SK-N-MC (cell line): ENCODE measurements at regions not wholly inside any gene's neighbourhood (a gene's known extent, or its start where the extent isn't known, plus 50 kb on each side); places are given as distances from the start of the nearest gene placed in this dataset.

Experiments
- DNase-seq: peaks from one replicate; pipeline ENCODE4 v3.0.0-alpha.2; 2011; ENCODE audit warnings: low read depth, low spot score
- H3K27ac ChIP-seq: fragments of 200-600 bp; sonication (generic); 2 replicates; pipeline ENCODE4 v1.5.1; 2016; ENCODE audit warnings: mixed run types
- H3K36me3 ChIP-seq: fragments of 200-600 bp; sonication (generic); 2 replicates; pipeline ENCODE4 v1.6.1; 2017; ENCODE audit warnings: antibody characterized with exemption, low read length, mixed read lengths; ENCODE audit not compliant: insufficient read depth
- H3K4me3 ChIP-seq: fragments of 200-600 bp; sonication (generic); 2 replicates; pipeline ENCODE4 v1.5.1; 2016
- H3K9ac ChIP-seq: fragments of 200-600 bp; sonication (generic); 2 replicates; pipeline ENCODE4 v1.8.0; 2017; ENCODE audit warnings: mixed run types, mixed read lengths; ENCODE audit not compliant: insufficient read length
- H3K9me3 ChIP-seq: fragments of 200-600 bp; sonication (generic); 2 replicates; pipeline ENCODE4 v1.6.1; 2017; ENCODE audit warnings: low read depth, mild to moderate bottlenecking, antibody characterized with exemption, low read length, moderate library complexity, mixed read lengths
- EZH2 ChIP-seq: fragments of 200-600 bp; sonication (generic); IDR thresholded peaks from one replicate; pipeline ENCODE4 v1.6.1; 2017; ENCODE audit warnings: antibody characterized with exemption
- FOXP2 ChIP-seq: optimal IDR thresholded peaks from 2 replicates; pipeline ENCODE3; 2011; ENCODE audit warnings: mild to moderate bottlenecking, moderate library complexity; ENCODE audit not compliant: insufficient read depth; ENCODE audit errors: extremely low read length, control extremely low read depth
- POLR2AphosphoS5 ChIP-seq: IDR thresholded peaks from 2 replicates; pipeline ENCODE4 v1.6.1; 2012; ENCODE audit warnings: mild to moderate bottlenecking, low read depth, low read length, borderline replicate concordance

GRCh38 chr9:99602854-99603253 lies 218.8 kb upstream of the NR4A3 start:
- TF ChIP-seq EZH2: no peak
- no peak for TF ChIP-seq POLR2AphosphoS5
- TF ChIP-seq FOXP2: no peak
- no peak overlapping the region for H3K4me3 ChIP-seq
- no peaks in the 10 kb centered on the region for H3K9me3 ChIP-seq
- no peaks in the 10 kb centered on the region for H3K36me3 ChIP-seq
- H3K27ac ChIP-seq: no peak overlapping the region
- H3K9ac ChIP-seq: no peak overlapping the region
- DNase-seq: no peak

GRCh38 chr9:99605016-99605743 lies 216.5 kb upstream of the NR4A3 start:
- no peak for DNase-seq
- TF ChIP-seq EZH2 (no peak), FOXP2 (no peak), POLR2AphosphoS5 (no peak)

GRCh38 chr9:99606296-99606695 lies 215.4 kb upstream of the NR4A3 start:
- Histone ChIP-seq H3K9me3 (no peaks in the 10 kb centered on the region), H3K9ac (no peak overlapping the region), H3K36me3 (no peaks in the 10 kb centered on the region), H3K4me3 (no peak overlapping the region), H3K27ac (no peak overlapping the region)
- DNase-seq: no peak
- TF ChIP-seq POLR2AphosphoS5 (no peak), EZH2 (no peak), FOXP2 (no peak)

More at GRCh38 chr9:99605016-99605743, 216.5 kb upstream of the NR4A3 start:
- no peaks in the 10 kb centered on the region for H3K36me3 ChIP-seq
- H3K9me3 ChIP-seq: no peaks in the 10 kb centered on the region
- H3K4me3 ChIP-seq: no peak overlapping the region
- H3K27ac ChIP-seq: no peak overlapping the region
- no peak overlapping the region for H3K9ac ChIP-seq

GRCh38 chr9:99606957-99607356 lies 214.7 kb upstream of the NR4A3 start:
- DNase-seq: no peak
- H3K27ac ChIP-seq: no peak overlapping the region
- no peak overlapping the region for H3K9ac ChIP-seq
- no peaks in the 10 kb centered on the region for H3K9me3 ChIP-seq
- TF ChIP-seq FOXP2 (no peak), EZH2 (no peak), POLR2AphosphoS5 (no peak)
- H3K4me3 ChIP-seq: no peak overlapping the region
- no peaks in the 10 kb centered on the region for H3K36me3 ChIP-seq

GRCh38 chr9:99607842-99608448 lies 213.7 kb upstream of the NR4A3 start:
- Histone ChIP-seq H3K9me3 (no peaks in the 10 kb centered on the region), H3K4me3 (no peak overlapping the region), H3K9ac (no peak overlapping the region), H3K36me3 (no peaks in the 10 kb centered on the region), H3K27ac (no peak overlapping the region)
- TF ChIP-seq FOXP2: no peak
- TF ChIP-seq EZH2: no peak
- no peak for TF ChIP-seq POLR2AphosphoS5
- no peak for DNase-seq

- H3K27ac ChIP-seq: no peak overlapping the region
- no peaks in the 10 kb centered on the region for H3K36me3 ChIP-seq
- H3K9ac ChIP-seq: no peak overlapping the region
- H3K4me3 ChIP-seq: no peak overlapping the region
- TF ChIP-seq EZH2: no peak
- TF ChIP-seq FOXP2: no peak
- TF ChIP-seq POLR2AphosphoS5: no peak
- no peak for DNase-seq
- H3K9me3 ChIP-seq: no peaks in the 10 kb centered on the region
These were observed 207.3 kb upstream of the NR4A3 start for GRCh38 chr9:99614341-99614740.

- Histone ChIP-seq H3K27ac (no peak overlapping the region), H3K9me3 (no peaks in the 10 kb centered on the region), H3K9ac (no peak overlapping the region), H3K4me3 (no peak overlapping the region), H3K36me3 (no peaks in the 10 kb centered on the region)
- no peak for TF ChIP-seq POLR2AphosphoS5
- TF ChIP-seq FOXP2: no peak
- no peak for TF ChIP-seq EZH2
- DNase-seq: no peak
These were observed 200.6 kb upstream of the NR4A3 start for GRCh38 chr9:99621040-99621439.

GRCh38 chr9:99622679-99623078 lies 199.0 kb upstream of the NR4A3 start:
- Histone ChIP-seq H3K9me3 (no peaks in the 10 kb centered on the region), H3K27ac (no peak overlapping the region), H3K9ac (no peak overlapping the region), H3K36me3 (no peaks in the 10 kb centered on the region), H3K4me3 (no peak overlapping the region)
- no peak for DNase-seq
- TF ChIP-seq POLR2AphosphoS5 (no peak), EZH2 (no peak), FOXP2 (no peak)
